Neural crest cell (in vitro differentiated cells): ENCODE measurements at regions not wholly inside any gene's neighbourhood (a gene's known extent, or its start where the extent isn't known, plus 50 kb on each side); places are given as distances from the start of the nearest gene placed in this dataset.

Experiments used
- DNase-seq: peaks from one replicate; pipeline ENCODE4 v3.0.0; 2021; ENCODE audit warnings: low read depth, mixed read lengths, low spot score
- H3K27ac Mint-ChIP-seq: one replicate; pipeline ENCODE4 v1.8.0; 2021; ENCODE audit warnings: mild to moderate bottlenecking, mixed read lengths; ENCODE audit not compliant: unreplicated experiment
- H3K27me3 Mint-ChIP-seq: 2 replicates; pipeline ENCODE4 v1.8.0; 2021; ENCODE audit warnings: low read depth, mild to moderate bottlenecking, mixed read lengths
- H3K36me3 Mint-ChIP-seq: 2 replicates; pipeline ENCODE4 v1.8.0; 2021; ENCODE audit warnings: low read depth, mild to moderate bottlenecking, mixed read lengths
- H3K4me1 Mint-ChIP-seq: 2 replicates; pipeline ENCODE4 v1.8.0; 2021; ENCODE audit warnings: mixed read lengths
- H3K4me3 Mint-ChIP-seq: one replicate; pipeline ENCODE4 v1.8.0; 2021; ENCODE audit warnings: mild to moderate bottlenecking, mixed read lengths
- H3K9me3 Mint-ChIP-seq: 2 replicates; pipeline ENCODE4 v1.8.0; 2021; ENCODE audit warnings: mixed read lengths
- CTCF ChIP-seq: fragments of 200-600 bp; sonication (generic); conservative IDR thresholded peaks from 2 replicates; pipeline ENCODE4 v1.5.0; 2021; ENCODE audit warnings: antibody characterized with exemption, mild to moderate bottlenecking

- Mint-ChIP-seq H3K27me3 (peaks cover 13% of the 10 kb centered on the region), H3K36me3 (no peaks in the 10 kb centered on the region), H3K27ac (no peak overlapping the region), H3K9me3 (no peaks in the 10 kb centered on the region), H3K4me1 (peaks cover 33% of the 10 kb centered on the region), H3K4me3 (peak overlapping the region; percentile 8)
- no peak for DNase-seq
- no peak for TF ChIP-seq CTCF
Measured at GRCh38 chr3:72258361-72259141, 473.6 kb upstream of the PROK2 start.

GRCh38 chr3:72257738-72258137 is 472.8 kb upstream of the PROK2 start:
- H3K4me1 Mint-ChIP-seq = peaks cover 29% of the 10 kb centered on the region

GRCh38 chr3:72257203-72257602 is 472.3 kb upstream of the PROK2 start:
- H3K27ac Mint-ChIP-seq = no peak overlapping the region
- H3K36me3 Mint-ChIP-seq = no peaks in the 10 kb centered on the region

More at GRCh38 chr3:72257738-72258137, 472.8 kb upstream of the PROK2 start:
- Mint-ChIP-seq H3K9me3 (no peaks in the 10 kb centered on the region), H3K27me3 (peaks cover 15% of the 10 kb centered on the region), H3K27ac (no peak overlapping the region), H3K36me3 (no peaks in the 10 kb centered on the region), H3K4me3 (no peak overlapping the region)
- no peak for TF ChIP-seq CTCF
- no peak for DNase-seq

GRCh38 chr3:72256716-72257115 is 471.8 kb upstream of the PROK2 start:
- peaks cover 21% of the 10 kb centered on the region for H3K27me3 Mint-ChIP-seq
- H3K27ac Mint-ChIP-seq = no peak overlapping the region
- no peak for TF ChIP-seq CTCF

More at GRCh38 chr3:72257203-72257602, 472.3 kb upstream of the PROK2 start:
- H3K4me3 Mint-ChIP-seq = peak overlapping the region; percentile 18
- peaks cover 28% of the 10 kb centered on the region for H3K4me1 Mint-ChIP-seq
- TF ChIP-seq CTCF = no peak
- peaks cover 20% of the 10 kb centered on the region for H3K27me3 Mint-ChIP-seq
- H3K9me3 Mint-ChIP-seq = peaks cover 2% of the 10 kb centered on the region
- DNase-seq = no peak

GRCh38 chr3:72255791-72256559 is 471.0 kb upstream of the PROK2 start:
- TF ChIP-seq CTCF = no peak
- Mint-ChIP-seq H3K27ac (no peak overlapping the region), H3K36me3 (no peaks in the 10 kb centered on the region), H3K4me3 (no peak overlapping the region), H3K27me3 (peaks cover 24% of the 10 kb centered on the region), H3K9me3 (peaks cover 2% of the 10 kb centered on the region), H3K4me1 (peaks cover 28% of the 10 kb centered on the region)
- no peak for DNase-seq

More at GRCh38 chr3:72256716-72257115, 471.8 kb upstream of the PROK2 start:
- no peak for DNase-seq
- Mint-ChIP-seq H3K9me3 (peaks cover 2% of the 10 kb centered on the region), H3K36me3 (no peaks in the 10 kb centered on the region), H3K4me1 (peaks cover 28% of the 10 kb centered on the region), H3K4me3 (no peak overlapping the region)
